ENCODE measurements at regions not wholly inside any gene's neighbourhood (a gene's known extent, or its start where the extent isn't known, plus 50 kb on each side); places are given as distances from the start of the nearest gene placed in this dataset.

- TF ChIP-seq ZBTB37 (CRISPR knock-in tag; IDR thresholded peaks at IDR 0.05) = no peak; the same call in 1 of the 2 replicates
- TF ChIP-seq ZNF747 (CRISPR knock-in tag; IDR thresholded peaks at IDR 0.05; ENCODE audit: borderline replicate concordance) = 0 out of 2 replicates have a peak, but pooled peaks have one; percentile 22
- no peak for TF ChIP-seq ZSCAN12 (CRISPR knock-in tag; IDR thresholded peaks at IDR 0.05)
- TF ChIP-seq ZNF430 (CRISPR knock-in tag; IDR thresholded peaks at IDR 0.05) = no peak
- TF ChIP-seq ZNF646 (CRISPR knock-in tag; IDR thresholded peaks at IDR 0.05) = no peak
- TF ChIP-seq SKI (IDR thresholded peaks at IDR 0.05; ENCODE audit: partially characterized antibody) = peak; percentile 80
- TF ChIP-seq USF2 (IDR thresholded peaks at IDR 0.05; ENCODE audit: low read depth, low read length) = no peak
- TF ChIP-seq USF2 (CRISPR knock-in tag; IDR thresholded peaks at IDR 0.05; ENCODE audit: borderline replicate concordance) = no peak
- no peak for TF ChIP-seq MTERF4 (CRISPR knock-in tag; IDR thresholded peaks at IDR 0.05)
- TF ChIP-seq AFF4 (CRISPR knock-in tag; IDR thresholded peaks at IDR 0.05) = no peak
- no peak; the same call in none of the 2 replicates for TF ChIP-seq MAX (IDR thresholded peaks at IDR 0.05)
- TF ChIP-seq THAP7 (CRISPR knock-in tag; IDR thresholded peaks at IDR 0.05) = no peak
- TF ChIP-seq ZNF432 (CRISPR knock-in tag; IDR thresholded peaks at IDR 0.05; ENCODE audit: borderline replicate concordance) = no peak
- TF ChIP-seq RXRA (CRISPR knock-in tag; IDR thresholded peaks at IDR 0.05) = no peak; the same call in 1 of the 2 replicates
These were observed 640.0 kb upstream of the LRRTM4 start (continued) for GRCh38 chr2:78162202-78162601.

Measured in HepG2 (cell line).